Thymus (tissue), 11 donors: ENCODE measurements at regions not wholly inside any gene's neighbourhood (a gene's known extent, or its start where the extent isn't known, plus 50 kb on each side); places are given as distances from the start of the nearest gene placed in this dataset.

ENCODE experiments used
- DNase-seq, 9 donors: peaks; one replicate each; pipeline ENCODE4 v3.0.0-alpha.2; 2013; ENCODE audit warnings: low spot score in 9 of 9, low read depth in 6 of 9, missing footprints in 1 of 9
- H3K27ac ChIP-seq, 2 donors: one replicate each; pipeline ENCODE4 v1.5.1; 2013; ENCODE audit warnings: control low read depth in 1 of 2, low read depth in 1 of 2, low read length in 1 of 2, mild to moderate bottlenecking in 1 of 2, moderate library complexity in 1 of 2
- H3K27me3 ChIP-seq, 2 donors: one replicate each; pipeline ENCODE4 v1.5.1; 2013; ENCODE audit warnings: low read length in 1 of 2; ENCODE audit not compliant: control insufficient read depth in 2 of 2, insufficient read depth in 1 of 2
- H3K36me3 ChIP-seq, 2 donors: one replicate each; pipeline ENCODE4 v1.5.1; 2013; ENCODE audit warnings: low read length in 1 of 2, mild to moderate bottlenecking in 1 of 2, moderate library complexity in 1 of 2; ENCODE audit not compliant: control insufficient read depth in 2 of 2, insufficient read depth in 2 of 2
- H3K4me1 ChIP-seq, 2 donors: one replicate each; pipeline ENCODE4 v1.5.1; 2013; ENCODE audit warnings: low read length in 2 of 2; ENCODE audit not compliant: control insufficient read depth in 2 of 2, insufficient read depth in 2 of 2
- H3K4me3 ChIP-seq, 2 donors: one replicate each; pipeline ENCODE4 v1.5.1; 2013; ENCODE audit warnings: low read length in 2 of 2, control low read depth in 1 of 2, mild to moderate bottlenecking in 1 of 2
- H3K9me3 ChIP-seq, 2 donors: one replicate each; pipeline ENCODE4 v1.5.1; 2013; ENCODE audit warnings: low read length in 1 of 2, mild to moderate bottlenecking in 1 of 2; ENCODE audit not compliant: control insufficient read depth in 2 of 2, insufficient read depth in 1 of 2
- WGBS: extraction: QIAGEN DNeasy Blood & Tissue Kit; methylation state at CpG from one replicate; pipeline ENCODE4 v1.1.7; 2013; 5-methylcytosine and 5-hydroxymethylcytosine counted together
- donor health status: healthy.

DNA sequence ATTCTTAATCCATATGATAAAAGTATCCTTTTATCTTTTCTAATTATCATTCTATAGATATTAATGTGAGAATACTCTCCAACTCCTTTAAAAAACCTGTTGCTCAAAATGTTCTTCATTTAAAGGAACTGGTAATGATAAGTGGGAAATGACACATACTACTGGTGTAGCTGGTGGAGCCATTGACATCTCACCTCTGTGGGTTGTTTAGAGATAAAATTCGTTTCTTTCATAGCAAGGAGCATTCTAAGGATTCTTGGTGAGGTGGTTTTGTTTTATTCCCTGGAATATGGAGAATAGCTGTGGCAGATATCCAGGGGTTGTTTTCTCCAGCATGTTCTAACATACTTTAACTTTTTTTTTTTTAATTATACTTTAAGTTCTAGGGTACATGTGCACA is 299.8 kb upstream of the THBS1 start:
- Histone ChIP-seq H3K27ac (no peak overlapping the region), H3K27me3 (no peaks in the 10 kb centered on the region), H3K4me1 (no peaks in the 10 kb centered on the region), H3K36me3 (no peaks in the 10 kb centered on the region), H3K4me3 (no peak overlapping the region), H3K9me3 (no peaks in the 10 kb centered on the region)
- DNase-seq: no peak
- WGBS: 88% methylated on average over 1 of the region's 1 CpG

- 98% methylated on average over 4 of the region's 4 CpGs for WGBS
- no peak overlapping the region for H3K4me3 ChIP-seq
- H3K27me3 ChIP-seq: peaks cover 0 to 2% of the 10 kb centered on the region in 2 donors
- H3K36me3 ChIP-seq: no peaks in the 10 kb centered on the region
- H3K9me3 ChIP-seq: no peaks in the 10 kb centered on the region
- H3K27ac ChIP-seq: no peak overlapping the region
- H3K4me1 ChIP-seq: no peaks in the 10 kb centered on the region
- no peak for DNase-seq
These were observed 298.1 kb upstream of the THBS1 start for GRCh38 chr15:39282663-39283208.

GRCh38 chr15:39283531-39283930 is 297.3 kb upstream of the THBS1 start:
- no peaks in the 10 kb centered on the region for H3K9me3 ChIP-seq
- H3K4me1 ChIP-seq: no peaks in the 10 kb centered on the region
- no peak overlapping the region for H3K4me3 ChIP-seq
- DNase-seq: no peak
- no peak overlapping the region for H3K27ac ChIP-seq
- H3K36me3 ChIP-seq: no peaks in the 10 kb centered on the region
- peaks cover 0 to 2% of the 10 kb centered on the region in 2 donors for H3K27me3 ChIP-seq

- over 99% methylated on average over 3 of the region's 3 CpGs for WGBS
- Histone ChIP-seq H3K4me1 (no peaks in the 10 kb centered on the region), H3K9me3 (no peaks in the 10 kb centered on the region), H3K27ac (no peak overlapping the region), H3K4me3 (no peak overlapping the region), H3K36me3 (no peaks in the 10 kb centered on the region), H3K27me3 (peaks cover 0 to 2% of the 10 kb centered on the region in 2 donors)
- DNase-seq: no peak
These were observed 295.8 kb upstream of the THBS1 start for GRCh38 chr15:39285071-39285470.

DNA sequence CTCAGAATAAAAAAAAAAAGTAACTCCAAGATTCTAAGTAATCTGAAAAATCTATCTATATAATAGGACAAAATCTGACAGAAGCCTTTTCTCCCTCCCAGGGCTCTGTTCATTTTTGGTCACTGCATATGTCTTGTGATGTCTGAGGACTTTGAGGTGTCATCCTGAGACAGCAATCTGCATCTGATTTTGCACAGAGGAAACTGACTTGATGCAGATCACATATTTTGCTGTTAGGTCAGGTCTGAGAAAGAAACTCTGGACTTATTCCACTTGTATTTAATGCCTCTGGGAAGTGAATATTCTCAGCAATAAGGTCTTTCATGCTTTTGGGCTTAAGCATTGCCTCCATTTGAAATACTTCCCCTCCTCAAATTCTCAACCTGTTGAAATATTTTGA is 295.2 kb upstream of the THBS1 start:
- no peaks in the 10 kb centered on the region for H3K4me1 ChIP-seq
- H3K9me3 ChIP-seq: no peaks in the 10 kb centered on the region
- H3K4me3 ChIP-seq: no peak overlapping the region
- no peaks in the 10 kb centered on the region for H3K36me3 ChIP-seq
- DNase-seq: no peak
- H3K27me3 ChIP-seq: peaks cover 0 to 2% of the 10 kb centered on the region in 2 donors
- no peak overlapping the region for H3K27ac ChIP-seq

DNA sequence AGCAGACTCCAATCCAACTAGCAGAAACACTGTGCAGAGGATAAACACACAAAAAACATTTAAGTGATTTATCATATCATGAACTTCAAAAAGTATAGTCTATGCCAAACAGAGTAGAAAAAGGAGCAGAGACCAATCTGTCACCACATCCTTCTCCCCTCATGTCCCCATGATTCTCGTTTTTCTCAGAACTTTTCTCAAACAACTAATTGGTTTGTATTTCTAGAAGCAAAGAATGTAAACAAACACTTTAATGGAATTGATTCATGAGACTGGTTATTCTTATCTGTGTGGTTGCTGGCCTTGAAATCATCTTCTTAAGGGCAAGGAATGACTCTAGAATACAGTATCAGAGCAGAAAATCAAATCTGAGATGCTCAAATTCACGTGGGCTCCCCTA is 294.2 kb upstream of the THBS1 start:
- no peak overlapping the region for H3K4me3 ChIP-seq
- peaks cover 0 to 2% of the 10 kb centered on the region in 2 donors for H3K27me3 ChIP-seq
- no peaks in the 10 kb centered on the region for H3K9me3 ChIP-seq
- no peak overlapping the region for H3K27ac ChIP-seq
- H3K4me1 ChIP-seq: no peaks in the 10 kb centered on the region
- 70% methylated on average over 2 of the region's 2 CpGs for WGBS
- DNase-seq: no peak
- no peaks in the 10 kb centered on the region for H3K36me3 ChIP-seq

DNA sequence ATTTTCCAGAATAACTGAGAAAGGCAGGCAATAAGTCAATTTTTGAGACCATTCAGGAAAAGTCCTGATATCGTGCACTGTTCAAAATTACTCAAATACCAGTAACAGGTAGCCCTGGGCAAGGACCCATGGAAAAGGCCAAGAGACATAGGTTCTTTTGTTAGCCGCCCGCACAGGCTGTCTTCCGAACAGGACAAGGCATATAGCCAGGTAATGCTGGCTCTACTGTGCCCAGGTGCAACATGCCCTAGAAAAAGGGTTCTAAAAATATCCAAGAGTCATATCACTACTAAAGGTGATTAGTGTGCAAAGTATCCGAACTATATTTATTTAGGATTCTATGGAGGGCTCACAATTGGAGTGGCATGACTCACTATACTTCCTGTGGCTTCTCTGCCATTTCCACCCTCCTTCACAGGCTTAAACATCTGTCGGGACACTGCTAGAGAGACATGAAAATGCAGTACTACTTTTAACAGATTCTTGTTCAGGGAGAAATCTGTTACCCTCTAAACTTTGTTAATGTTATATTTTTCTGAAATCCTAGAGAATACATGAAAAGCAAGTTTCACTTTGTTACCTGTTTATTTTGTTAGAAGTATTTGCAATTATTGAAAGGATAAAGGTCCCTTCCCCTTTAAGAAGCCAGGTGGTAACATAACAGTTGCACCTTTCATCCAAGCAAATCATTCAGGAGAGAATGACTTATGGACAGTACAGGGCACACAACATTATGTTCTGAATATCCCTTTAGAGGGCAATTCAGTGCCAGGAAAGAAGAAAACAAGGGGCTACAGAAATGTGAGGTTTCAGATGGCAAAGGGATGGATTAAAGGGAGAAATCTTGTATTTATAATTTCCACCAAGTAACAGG is 293.3 kb upstream of the THBS1 start:
- Histone ChIP-seq H3K9me3 (no peaks in the 10 kb centered on the region), H3K4me1 (no peaks in the 10 kb centered on the region), H3K4me3 (no peak overlapping the region), H3K27me3 (peaks cover 0 to 2% of the 10 kb centered on the region in 2 donors), H3K27ac (no peak overlapping the region), H3K36me3 (no peaks in the 10 kb centered on the region)
- 87% methylated on average over 6 of the region's 6 CpGs for WGBS
- DNase-seq: no peak

DNA sequence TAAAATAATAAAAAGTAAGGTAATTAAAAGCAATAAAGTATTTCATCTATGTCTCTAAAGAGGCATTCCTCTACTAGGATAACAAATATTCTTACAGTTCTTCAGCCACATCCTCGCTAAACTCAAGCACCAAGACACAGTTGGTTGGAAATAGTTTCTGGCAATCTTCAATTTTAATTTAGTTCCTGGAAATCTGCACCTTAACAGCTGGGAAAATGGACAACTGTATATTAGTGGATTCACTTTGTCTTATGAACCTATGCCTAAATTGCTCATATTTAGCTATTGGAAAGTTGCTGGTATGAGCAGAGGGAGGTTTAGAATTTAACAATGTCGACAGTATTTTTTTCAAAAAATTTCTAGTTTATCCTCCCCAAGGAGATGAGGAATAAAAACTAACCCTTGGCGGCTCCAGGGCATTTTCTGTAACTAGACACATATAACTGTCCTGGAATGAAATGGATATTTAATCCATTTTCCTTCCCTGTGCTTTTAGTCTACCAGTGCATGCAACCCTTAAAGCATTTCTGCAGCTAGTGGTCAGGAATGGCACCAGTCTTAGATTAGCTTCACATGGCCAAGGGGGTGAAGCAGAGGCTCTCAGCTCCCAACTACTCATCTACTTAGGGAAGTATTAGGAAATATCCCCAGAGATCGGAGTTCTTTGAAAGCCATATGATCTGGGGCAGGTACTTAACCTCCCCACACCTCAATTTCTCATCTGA is 290.0 kb upstream of the THBS1 start:
- H3K9me3 ChIP-seq: no peaks in the 10 kb centered on the region
- no peak overlapping the region for H3K4me3 ChIP-seq
- 94% methylated on average over 4 of the region's 4 CpGs for WGBS
- H3K4me1 ChIP-seq: no peaks in the 10 kb centered on the region
- H3K27me3 ChIP-seq: peaks cover 0 to 2% of the 10 kb centered on the region in 2 donors
- no peaks in the 10 kb centered on the region for H3K36me3 ChIP-seq
- no peak for DNase-seq
- H3K27ac ChIP-seq: no peak overlapping the region

- H3K9me3 ChIP-seq: no peaks in the 10 kb centered on the region
These were observed 289.2 kb upstream of the THBS1 start for GRCh38 chr15:39291690-39292089.

More at GRCh38 chr15:39291690-39292089, 289.2 kb upstream of the THBS1 start:
- WGBS: 99% methylated on average over 3 of the region's 3 CpGs
- no peak for DNase-seq
- no peak overlapping the region for H3K27ac ChIP-seq
- no peak overlapping the region for H3K4me3 ChIP-seq
- H3K36me3 ChIP-seq: no peaks in the 10 kb centered on the region
- H3K27me3 ChIP-seq: peaks cover 0 to 2% of the 10 kb centered on the region in 2 donors
- no peaks in the 10 kb centered on the region for H3K4me1 ChIP-seq
